GM23338 (cell line): ENCODE measurements at regions not wholly inside any gene's neighbourhood (a gene's known extent, or its start where the extent isn't known, plus 50 kb on each side); places are given as distances from the start of the nearest gene placed in this dataset.
A peak's percentile ranks its signal among the peaks of the same experiment; 100 is the strongest.

Experiments
- ATAC-seq: fragments of 200-7000 bp; cut with Tn5 transposase; 3 replicates; pipeline ENCODE4 v1.9.1; 2020
- DNase-seq: peaks from one replicate; pipeline ENCODE4 v3.0.0-alpha.2; 2015; ENCODE audit warnings: low spot score
- H2AFZ ChIP-seq: fragments of 200-600 bp; sonication (generic); 2 replicates; pipeline ENCODE4 v1.8.0; 2016; ENCODE audit warnings: antibody characterized with exemption, mild to moderate bottlenecking, moderate library complexity
- H3F3A ChIP-seq: fragments of 200-600 bp; sonication (generic); replicated peaks from 2 replicates; pipeline ENCODE4 v1.8.0; 2017; ENCODE audit warnings: antibody characterized with exemption, mixed run types, low read depth
- H3K27ac ChIP-seq: fragments of 200-600 bp; sonication (generic); 2 replicates; pipeline ENCODE4 v1.6.1; 2016; ENCODE audit warnings: low read depth
- H3K27me3 ChIP-seq: fragments of 200-600 bp; sonication (generic); 2 replicates; pipeline ENCODE4 v1.8.0; 2016; ENCODE audit warnings: mild to moderate bottlenecking, mixed run types, moderate library complexity; ENCODE audit not compliant: insufficient read depth
- H3K36me3 ChIP-seq: fragments of 200-600 bp; sonication (generic); 2 replicates; pipeline ENCODE4 v1.8.0; 2016; ENCODE audit warnings: mild to moderate bottlenecking; ENCODE audit not compliant: insufficient read depth
- H3K4me1 ChIP-seq: fragments of 200-600 bp; sonication (generic); 2 replicates; pipeline ENCODE4 v1.8.0; 2016; ENCODE audit warnings: mild to moderate bottlenecking, moderate library complexity; ENCODE audit not compliant: insufficient read depth
- H3K4me2 ChIP-seq: fragments of 200-600 bp; sonication (generic); 2 replicates; pipeline ENCODE4 v1.7.1; 2017; ENCODE audit warnings: mixed run types
- H3K4me3 ChIP-seq: fragments of 200-600 bp; sonication (generic); 2 replicates; pipeline ENCODE4 v1.6.1; 2016; ENCODE audit warnings: mixed run types
- H3K79me2 ChIP-seq: fragments of 200-600 bp; sonication (generic); replicated peaks from 2 replicates; pipeline ENCODE4 v1.8.0; 2017; ENCODE audit warnings: mild to moderate bottlenecking; ENCODE audit not compliant: insufficient read depth
- H3K9me2 ChIP-seq: fragments of 200-600 bp; sonication (generic); 2 replicates; pipeline ENCODE4 v1.8.0; 2017; ENCODE audit not compliant: insufficient read depth
- H4K20me1 ChIP-seq: fragments of 200-600 bp; sonication (generic); replicated peaks from 2 replicates; pipeline ENCODE4 v1.8.0; 2017; ENCODE audit warnings: mild to moderate bottlenecking; ENCODE audit not compliant: insufficient read depth
- H3K27ac Mint-ChIP-seq: 2 replicates; pipeline ENCODE4 v1.8.0; 2020; ENCODE audit warnings: inconsistent platforms, mild to moderate bottlenecking, moderate library complexity, mixed read lengths
- H3K27me3 Mint-ChIP-seq: 3 replicates; pipeline ENCODE4 v1.8.0; 2022; ENCODE audit warnings: low read depth, mild to moderate bottlenecking, moderate library complexity, mixed read lengths, inconsistent platforms; ENCODE audit not compliant: insufficient read depth, poor library complexity
- H3K36me3 Mint-ChIP-seq: 3 replicates; pipeline ENCODE4 v1.8.0; 2021; ENCODE audit warnings: low read depth, mild to moderate bottlenecking, inconsistent platforms, moderate library complexity, mixed read lengths
- H3K4me1 Mint-ChIP-seq: 3 replicates; pipeline ENCODE4 v1.8.0; 2020; ENCODE audit warnings: mild to moderate bottlenecking, inconsistent platforms, mixed read lengths
- H3K4me3 Mint-ChIP-seq: 3 replicates; pipeline ENCODE4 v1.8.0; 2021; ENCODE audit warnings: moderate library complexity, mild to moderate bottlenecking, inconsistent platforms, mixed read lengths
- H3K9me3 Mint-ChIP-seq: 3 replicates; pipeline ENCODE4 v1.8.0; 2020; ENCODE audit warnings: moderate library complexity, mild to moderate bottlenecking, inconsistent platforms, mixed read lengths
- CREB1 ChIP-seq: fragments of 250-450 bp; sonication (Bioruptor Pico); IDR thresholded peaks from 2 replicates; pipeline ENCODE4 v1.5.0; 2020; ENCODE audit warnings: low read depth, mild to moderate bottlenecking, moderate library complexity
- CTCF ChIP-seq, 2 experiments: fragments of 200-600 bp in 1 of 2; sonication (generic) in 1 of 2; conservative IDR thresholded peaks; 2 replicates each; pipeline versions ENCODE4 v1.5.1 to v1.6.1; 2016 to 2017; ENCODE audit warnings: antibody characterized with exemption in 2 of 2, low read depth in 2 of 2, mild to moderate bottlenecking in 2 of 2, moderate library complexity in 1 of 2
- EZH2 ChIP-seq: fragments of 200-600 bp; sonication (generic); IDR thresholded peaks from one replicate; pipeline ENCODE4 v1.8.0; 2017; ENCODE audit warnings: antibody characterized with exemption, mild to moderate bottlenecking, low read depth; ENCODE audit not compliant: unreplicated experiment
- EZH2phosphoT487 ChIP-seq: fragments of 200-600 bp; sonication (generic); IDR thresholded peaks from one replicate; pipeline ENCODE4 v1.8.1; 2018; ENCODE audit warnings: antibody characterized with exemption; ENCODE audit not compliant: unreplicated experiment
- JUNB ChIP-seq: IDR thresholded peaks from one replicate; pipeline ENCODE4 v1.6.1; 2016; ENCODE audit warnings: antibody characterized with exemption; ENCODE audit not compliant: unreplicated experiment
- NANOG ChIP-seq: IDR thresholded peaks from 2 replicates; pipeline ENCODE4 v1.6.1; 2016; ENCODE audit warnings: antibody characterized with exemption, borderline replicate concordance
- REST ChIP-seq: IDR thresholded peaks from one replicate; pipeline ENCODE4 v1.6.1; 2018; ENCODE audit warnings: antibody characterized with exemption; ENCODE audit not compliant: unreplicated experiment
- STAT1 ChIP-seq: IDR thresholded peaks from one replicate; pipeline ENCODE4 v1.6.1; 2016; ENCODE audit warnings: antibody characterized with exemption; ENCODE audit not compliant: unreplicated experiment

- TF ChIP-seq REST (no peak), EZH2 (no peak), STAT1 (no peak), EZH2phosphoT487 (no peak), NANOG (no peak)
These were observed 233.5 kb upstream of the ATP10A start (continued) for GRCh38 chr15:26096581-26096980.

GRCh38 chr15:26095710-26096330 lies 232.7 kb upstream of the ATP10A start:
- Histone ChIP-seq H3K4me3 (no peak overlapping the region), H3K4me2 (no peak overlapping the region), H3K27me3 (no peaks in the 10 kb centered on the region), H3K9me2 (peaks cover 6% of the 10 kb centered on the region), H3K27ac (no peak overlapping the region), H3K36me3 (no peaks in the 10 kb centered on the region), H3F3A (no peaks in the 10 kb centered on the region), H4K20me1 (no peaks in the 10 kb centered on the region), H2AFZ (peak overlapping the region; percentile 75; the same call in 1 of the 2 replicates), H3K79me2 (no peaks in the 10 kb centered on the region), H3K4me1 (0 out of 2 replicates have a peak, but pooled peaks cover 3% of the 10 kb centered on the region)
- Mint-ChIP-seq H3K27me3 (peaks cover 2% of the 10 kb centered on the region), H3K4me3 (no peak overlapping the region), H3K36me3 (no peaks in the 10 kb centered on the region), H3K27ac (no peak overlapping the region; the same call in 1 of the 2 replicates), H3K9me3 (no peaks in the 10 kb centered on the region; the same call in 2 of the 3 replicates), H3K4me1 (peaks cover 9% of the 10 kb centered on the region; the same call in 2 of the 3 replicates)
- DNase-seq = peak; percentile 86
- peak; percentile 96 for ATAC-seq
- TF ChIP-seq JUNB = no peak
- peak; percentile 74 to 76 for TF ChIP-seq CTCF (conservative IDR thresholded peaks at IDR 0.05; ENCODE audit: low read depth in 2 of 2)

GRCh38 chr15:26091184-26091583 lies 228.1 kb upstream of the ATP10A start:
- Histone ChIP-seq H3K36me3 (no peaks in the 10 kb centered on the region), H4K20me1 (no peaks in the 10 kb centered on the region), H3K4me1 (0 out of 2 replicates have a peak, but pooled peaks cover 3% of the 10 kb centered on the region), H3K4me3 (no peak overlapping the region), H3K79me2 (no peaks in the 10 kb centered on the region), H3K27me3 (no peaks in the 10 kb centered on the region), H2AFZ (peak overlapping the region; percentile 45; the same call in 1 of the 2 replicates), H3F3A (no peaks in the 10 kb centered on the region), H3K9me2 (peaks cover 4% of the 10 kb centered on the region; the same call in 1 of the 2 replicates), H3K4me2 (no peak overlapping the region), H3K27ac (no peak overlapping the region)
- Mint-ChIP-seq H3K9me3 (no peaks in the 10 kb centered on the region), H3K27me3 (peaks cover 2% of the 10 kb centered on the region), H3K27ac (0 out of 2 replicates have a peak overlapping the region, but pooled peaks have one; percentile 46), H3K36me3 (no peaks in the 10 kb centered on the region), H3K4me1 (peaks cover 9% of the 10 kb centered on the region; the same call in 2 of the 3 replicates), H3K4me3 (no peak overlapping the region)
- ATAC-seq (no peak), DNase-seq (no peak)
- no peak for TF ChIP-seq CREB1 (CRISPR knock-in tag)
